HFF-Myc (cell line): ENCODE measurements at regions not wholly inside any gene's neighbourhood (a gene's known extent, or its start where the extent isn't known, plus 50 kb on each side); places are given as distances from the start of the nearest gene placed in this dataset.

Source experiments
- DNase-seq: peaks from one replicate; pipeline ENCODE4 v3.0.0-alpha.2; 2011; ENCODE audit warnings: low read depth; ENCODE audit errors: extremely low read depth
- H3K4me3 ChIP-seq: replicated peaks from 2 replicates; pipeline ENCODE4 v1.5.1; 2011; ENCODE audit warnings: low read depth, mild to moderate bottlenecking, control low read depth, low read length
- TF ChIP-seq, protein P1 (sequence below): IDR thresholded peaks from 2 replicates; pipeline ENCODE4 v1.5.1; 2012; ENCODE audit warnings: mild to moderate bottlenecking, low read depth, low read length, control low read depth; ENCODE audit errors: missing control alignments

DNA sequence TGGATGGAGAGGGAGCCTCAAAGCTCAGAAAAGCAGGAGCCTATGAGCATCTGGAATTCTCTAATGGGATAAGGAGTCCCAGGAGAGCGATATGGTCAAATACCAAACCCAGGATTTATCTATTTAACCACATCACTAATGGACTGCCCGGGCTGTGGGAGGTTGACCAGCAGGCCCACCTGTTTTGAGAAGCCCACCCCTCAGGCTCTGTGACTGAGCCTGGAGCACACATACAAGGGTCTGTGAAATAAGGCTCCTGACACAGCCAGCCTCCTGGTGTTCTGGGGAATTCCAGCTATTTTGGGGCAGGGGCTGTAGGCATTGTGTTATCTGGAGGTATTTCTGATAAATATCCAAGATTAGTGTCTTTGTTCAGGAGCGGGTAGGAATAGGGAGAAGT lies 132.0 kb upstream of the C1orf21 start:
- no peak for DNase-seq
- TF ChIP-seq, protein P1, sequence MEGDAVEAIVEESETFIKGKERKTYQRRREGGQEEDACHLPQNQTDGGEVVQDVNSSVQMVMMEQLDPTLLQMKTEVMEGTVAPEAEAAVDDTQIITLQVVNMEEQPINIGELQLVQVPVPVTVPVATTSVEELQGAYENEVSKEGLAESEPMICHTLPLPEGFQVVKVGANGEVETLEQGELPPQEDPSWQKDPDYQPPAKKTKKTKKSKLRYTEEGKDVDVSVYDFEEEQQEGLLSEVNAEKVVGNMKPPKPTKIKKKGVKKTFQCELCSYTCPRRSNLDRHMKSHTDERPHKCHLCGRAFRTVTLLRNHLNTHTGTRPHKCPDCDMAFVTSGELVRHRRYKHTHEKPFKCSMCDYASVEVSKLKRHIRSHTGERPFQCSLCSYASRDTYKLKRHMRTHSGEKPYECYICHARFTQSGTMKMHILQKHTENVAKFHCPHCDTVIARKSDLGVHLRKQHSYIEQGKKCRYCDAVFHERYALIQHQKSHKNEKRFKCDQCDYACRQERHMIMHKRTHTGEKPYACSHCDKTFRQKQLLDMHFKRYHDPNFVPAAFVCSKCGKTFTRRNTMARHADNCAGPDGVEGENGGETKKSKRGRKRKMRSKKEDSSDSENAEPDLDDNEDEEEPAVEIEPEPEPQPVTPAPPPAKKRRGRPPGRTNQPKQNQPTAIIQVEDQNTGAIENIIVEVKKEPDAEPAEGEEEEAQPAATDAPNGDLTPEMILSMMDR, result no peak
- H3K4me3 ChIP-seq, result no peak overlapping the region

DNA sequence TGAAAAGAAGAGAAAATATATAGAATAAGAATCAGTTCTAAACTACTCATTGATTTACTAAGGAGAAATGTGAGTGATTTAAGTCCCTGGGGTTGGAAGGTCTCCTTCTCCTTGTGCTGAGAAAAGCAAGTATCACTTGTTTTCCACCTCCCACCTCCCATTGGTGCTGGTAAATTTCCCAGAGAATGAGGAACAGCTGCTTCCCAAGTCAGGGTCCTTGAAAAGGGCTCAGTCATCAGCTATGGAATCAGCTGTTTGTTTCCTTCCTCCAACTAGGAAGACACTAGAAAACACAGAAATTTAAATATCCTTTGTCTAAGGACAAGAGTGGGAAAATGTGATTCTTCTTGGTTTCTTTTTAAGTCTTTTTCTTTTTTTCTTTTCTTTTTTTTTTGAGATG lies 131.3 kb upstream of the C1orf21 start:
- H3K4me3 ChIP-seq, result no peak overlapping the region
- TF ChIP-seq, protein P1, result no peak
- DNase-seq, result no peak

DNA sequence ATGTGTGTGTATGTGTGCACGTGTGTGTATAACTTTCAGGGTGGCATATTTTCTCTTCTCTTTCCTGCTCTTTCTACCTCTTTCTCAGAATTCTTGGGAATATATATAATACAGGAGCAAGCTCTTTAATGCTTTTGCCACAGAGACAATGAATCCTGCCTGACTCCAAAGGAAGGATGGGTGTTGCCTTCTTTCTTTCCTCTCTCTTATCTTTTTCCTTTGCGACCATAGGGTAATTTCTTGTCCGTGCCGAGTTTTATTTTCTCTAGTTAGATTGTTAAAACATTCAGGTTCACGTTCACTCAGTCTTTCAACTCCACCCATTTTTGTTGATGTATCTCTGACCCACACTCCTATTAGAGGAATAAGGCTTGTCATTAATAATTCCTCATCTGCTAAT lies 129.0 kb upstream of the C1orf21 start:
- DNase-seq, result no peak
- H3K4me3 ChIP-seq, result no peak overlapping the region
- TF ChIP-seq, protein P1, result no peak

DNA sequence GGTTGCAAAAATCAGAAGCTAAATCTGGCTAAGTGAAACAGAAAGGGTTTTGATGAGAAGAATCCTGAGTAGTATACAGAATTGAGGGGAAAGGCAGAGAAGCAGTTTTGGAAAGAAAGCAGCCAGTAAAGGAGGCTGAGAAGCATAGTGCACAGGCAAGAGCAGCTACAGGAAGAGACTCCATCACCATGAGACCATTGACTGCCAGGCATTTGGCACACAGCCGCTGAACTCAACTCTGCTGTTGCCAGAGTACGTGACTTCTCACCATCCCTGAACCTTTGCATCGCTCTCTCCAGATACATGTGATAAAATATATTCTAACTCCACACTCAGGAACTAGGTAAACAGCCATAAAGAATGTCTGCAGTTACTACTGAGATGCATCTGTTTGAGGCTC lies 128.3 kb upstream of the C1orf21 start:
- H3K4me3 ChIP-seq, result no peak overlapping the region
- TF ChIP-seq, protein P1, result no peak
- DNase-seq, result no peak

DNA sequence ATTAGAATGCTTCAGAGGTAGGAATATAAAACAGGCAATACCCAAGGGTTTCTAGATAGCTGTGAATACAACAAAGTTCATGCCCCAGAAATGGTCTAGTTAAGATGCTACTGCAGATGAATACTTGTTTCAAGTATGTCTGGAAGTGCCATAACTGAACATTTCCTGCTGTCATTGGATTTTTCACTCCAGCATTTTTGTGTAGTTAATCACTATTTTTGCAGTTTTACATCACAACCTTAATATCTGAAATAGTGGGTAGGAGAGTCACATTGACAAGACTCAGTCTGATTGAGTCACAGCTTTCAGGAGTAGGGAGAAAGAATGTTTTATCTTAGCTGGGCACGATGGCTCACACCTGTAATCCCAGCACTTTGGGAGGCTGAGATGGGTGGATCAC lies 126.4 kb upstream of the C1orf21 start:
- DNase-seq, result no peak
- no peak overlapping the region for H3K4me3 ChIP-seq
- TF ChIP-seq, protein P1, result no peak

DNA sequence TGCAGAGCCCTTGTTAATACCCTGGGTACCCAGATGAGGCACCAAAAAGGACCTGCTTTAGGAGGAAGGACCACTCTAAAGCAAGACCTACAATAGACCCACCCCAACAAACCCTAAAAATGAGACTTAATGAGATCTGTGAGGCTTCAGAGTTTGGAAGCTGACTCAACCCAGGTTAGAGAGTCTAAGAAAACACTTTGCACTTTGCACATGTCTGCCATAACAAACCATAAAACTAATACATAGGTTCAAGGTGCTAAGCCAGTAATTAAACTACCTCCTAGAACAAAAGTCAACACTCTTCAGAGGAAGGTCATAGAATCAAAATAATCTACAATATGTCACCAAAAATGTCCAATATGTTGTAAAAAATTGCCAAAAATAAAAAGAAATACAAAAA lies 124.7 kb upstream of the C1orf21 start:
- TF ChIP-seq, protein P1, result no peak
- DNase-seq, result no peak
- no peak overlapping the region for H3K4me3 ChIP-seq

DNA sequence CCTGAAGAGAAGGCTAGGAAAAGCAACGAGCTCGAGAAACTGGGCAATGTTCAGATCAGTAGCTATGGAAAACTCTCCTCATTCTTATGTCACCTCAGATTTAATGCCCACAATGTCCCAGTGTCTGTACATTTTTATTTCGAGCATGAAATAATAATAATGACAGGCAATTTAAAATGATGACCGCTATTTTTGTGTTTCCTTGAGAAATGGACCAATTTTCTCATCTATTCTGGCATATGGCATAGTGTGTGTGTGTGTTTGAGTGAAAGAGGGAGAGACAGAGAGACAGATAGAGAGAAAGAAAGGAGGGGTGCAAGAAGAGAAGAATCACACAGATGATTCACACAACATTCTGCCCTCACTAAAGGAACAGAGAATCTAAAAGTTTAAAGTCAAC lies 119.1 kb upstream of the C1orf21 start:
- TF ChIP-seq, protein P1, result no peak
- H3K4me3 ChIP-seq, result no peak overlapping the region
- no peak for DNase-seq
